SK-N-SH treated with all-trans-retinoic acid at 6 μM for 48 hours (cell line): ENCODE measurements at regions not wholly inside any gene's neighbourhood (a gene's known extent, or its start where the extent isn't known, plus 50 kb on each side); places are given as distances from the start of the nearest gene placed in this dataset.

Experiments
- ATAC-seq: fragments of 200-7000 bp; cut with Tn5 transposase; 3 replicates; pipeline ENCODE4 v1.9.1; 2020; ENCODE audit warnings: mild to moderate bottlenecking, moderate library complexity
- ARNTL ChIP-seq: fragments of 450-650 bp; formaldehyde crosslinking; IDR thresholded peaks from 2 replicates; pipeline ENCODE4 v1.5.0; 2020; ENCODE audit warnings: low read depth, mild to moderate bottlenecking, moderate library complexity, borderline replicate concordance
- CSDC2 ChIP-seq: fragments of 250-450 bp; sonication (Bioruptor Pico); IDR thresholded peaks from 2 replicates; pipeline ENCODE4 v1.5.0; 2020; ENCODE audit warnings: mild to moderate bottlenecking, moderate library complexity
- ESRRG ChIP-seq: fragments of 250-450 bp; sonication (Bioruptor Pico); IDR thresholded peaks from 2 replicates; pipeline ENCODE4 v1.6.1; 2021; ENCODE audit warnings: mild to moderate bottlenecking
- GLIS3 ChIP-seq: fragments of 250-450 bp; sonication (Bioruptor Pico); IDR thresholded peaks from 2 replicates; pipeline ENCODE4 v1.5.0; 2020; ENCODE audit warnings: mild to moderate bottlenecking, moderate library complexity
- PPARA ChIP-seq: fragments of 250-450 bp; sonication (Bioruptor Pico); IDR thresholded peaks from 2 replicates; pipeline ENCODE4 v1.5.0; 2020; ENCODE audit warnings: mild to moderate bottlenecking, borderline replicate concordance
- SNAI2 ChIP-seq: fragments of 250-450 bp; sonication (Bioruptor Pico); IDR thresholded peaks from 2 replicates; pipeline ENCODE4 v1.5.0; 2020; ENCODE audit warnings: mild to moderate bottlenecking, moderate library complexity
- TCF4 ChIP-seq: fragments of 250-450 bp; sonication (Bioruptor Pico); IDR thresholded peaks from 2 replicates; pipeline ENCODE4 v1.8.0; 2021; ENCODE audit warnings: mild to moderate bottlenecking, moderate library complexity, borderline replicate concordance
- TOX ChIP-seq: fragments of 250-450 bp; sonication (Bioruptor Pico); IDR thresholded peaks from 2 replicates; pipeline ENCODE4 v1.8.0; 2021; ENCODE audit warnings: mild to moderate bottlenecking, moderate library complexity, borderline replicate concordance
- ZC3H10 ChIP-seq: fragments of 250-450 bp; sonication (Bioruptor Pico); IDR thresholded peaks from 2 replicates; pipeline ENCODE4 v1.5.1; 2021; ENCODE audit warnings: mild to moderate bottlenecking, moderate library complexity
- ZFP3 ChIP-seq: fragments of 250-450 bp; sonication (Bioruptor Pico); IDR thresholded peaks from 2 replicates; pipeline ENCODE4 v1.5.0; 2020; ENCODE audit warnings: mild to moderate bottlenecking, moderate library complexity
- ZNF70 ChIP-seq: fragments of 450-650 bp; formaldehyde crosslinking; IDR thresholded peaks from 2 replicates; pipeline ENCODE4 v1.5.0; 2020; ENCODE audit warnings: mild to moderate bottlenecking, moderate library complexity
- ZNF8 ChIP-seq: fragments of 450-650 bp; formaldehyde crosslinking; IDR thresholded peaks from 2 replicates; pipeline ENCODE4 v1.5.0; 2020; ENCODE audit warnings: mild to moderate bottlenecking, moderate library complexity
- TF ChIP-seq, protein P1 (sequence below): fragments of 250-450 bp; sonication (Bioruptor Pico); IDR thresholded peaks from 2 replicates; pipeline ENCODE4 v1.5.1; 2021; ENCODE audit warnings: mild to moderate bottlenecking, moderate library complexity
- TF ChIP-seq, protein P2 (sequence below): fragments of 250-450 bp; sonication (Bioruptor Pico); IDR thresholded peaks from 2 replicates; pipeline ENCODE4 v1.5.0; 2020; ENCODE audit warnings: mild to moderate bottlenecking, moderate library complexity
- TF ChIP-seq, protein P3 (sequence below): fragments of 250-450 bp; sonication (Bioruptor Pico); IDR thresholded peaks from 2 replicates; pipeline ENCODE4 v1.8.0; 2021; ENCODE audit warnings: low read depth, mild to moderate bottlenecking, moderate library complexity, borderline replicate concordance
- TF ChIP-seq, protein P4 (sequence below): fragments of 250-450 bp; sonication (Bioruptor Pico); IDR thresholded peaks from 2 replicates; pipeline ENCODE4 v1.8.0; 2020; ENCODE audit warnings: mild to moderate bottlenecking, moderate library complexity, borderline replicate concordance

DNA sequence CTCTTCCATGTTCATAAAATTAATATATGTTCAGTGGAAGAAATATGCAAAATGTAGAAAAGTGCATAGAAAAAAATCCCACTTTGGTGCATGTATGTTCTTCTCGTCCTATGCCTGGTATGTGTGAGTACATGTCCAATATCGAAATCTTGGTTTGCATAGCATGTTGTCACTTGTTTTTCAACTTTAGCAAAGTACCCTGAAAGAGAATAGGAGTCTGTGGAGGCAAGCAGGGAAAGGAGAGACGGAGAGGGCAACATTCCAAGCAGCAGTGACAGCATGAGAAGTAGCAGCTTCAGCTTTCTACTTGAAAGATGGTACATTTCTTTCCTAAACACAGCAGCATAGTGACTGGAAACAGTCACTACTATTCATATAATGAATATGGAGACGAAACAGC lies 56.8 kb upstream of the CACNA2D3 start:
- no peak for ATAC-seq
- TF ChIP-seq ZNF8 (CRISPR knock-in tag), result no peak

DNA sequence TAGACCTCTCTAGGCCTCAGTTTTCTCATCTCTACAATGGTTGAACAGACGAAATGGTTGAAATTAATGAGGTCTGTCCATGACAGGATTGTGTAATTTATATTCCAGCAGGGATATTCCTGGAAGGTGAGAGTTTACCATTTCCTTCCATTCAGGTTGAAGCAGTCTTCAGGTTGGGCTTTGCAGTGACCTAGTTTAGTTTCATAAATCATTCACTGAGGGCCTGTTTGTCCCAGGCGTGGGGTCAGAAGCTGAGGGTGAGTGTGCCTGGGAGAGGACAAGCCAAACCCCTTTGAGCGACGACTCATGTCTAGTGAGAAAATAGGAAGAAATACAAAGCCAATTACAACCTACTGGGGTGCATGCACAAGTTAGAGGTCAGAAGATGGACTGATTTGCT lies 57.2 kb upstream of the CACNA2D3 start:
- TF ChIP-seq, protein P1, sequence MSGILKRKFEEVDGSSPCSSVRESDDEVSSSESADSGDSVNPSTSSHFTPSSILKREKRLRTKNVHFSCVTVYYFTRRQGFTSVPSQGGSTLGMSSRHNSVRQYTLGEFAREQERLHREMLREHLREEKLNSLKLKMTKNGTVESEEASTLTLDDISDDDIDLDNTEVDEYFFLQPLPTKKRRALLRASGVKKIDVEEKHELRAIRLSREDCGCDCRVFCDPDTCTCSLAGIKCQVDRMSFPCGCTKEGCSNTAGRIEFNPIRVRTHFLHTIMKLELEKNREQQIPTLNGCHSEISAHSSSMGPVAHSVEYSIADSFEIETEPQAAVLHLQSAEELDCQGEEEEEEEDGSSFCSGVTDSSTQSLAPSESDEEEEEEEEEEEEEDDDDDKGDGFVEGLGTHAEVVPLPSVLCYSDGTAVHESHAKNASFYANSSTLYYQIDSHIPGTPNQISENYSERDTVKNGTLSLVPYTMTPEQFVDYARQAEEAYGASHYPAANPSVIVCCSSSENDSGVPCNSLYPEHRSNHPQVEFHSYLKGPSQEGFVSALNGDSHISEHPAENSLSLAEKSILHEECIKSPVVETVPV (CRISPR knock-in tag), result no peak
- TF ChIP-seq CSDC2 (no peak), GLIS3 (CRISPR knock-in tag) (no peak), PPARA (CRISPR knock-in tag) (no peak), ESRRG (no peak), ZNF70 (CRISPR knock-in tag) (no peak)
- TF ChIP-seq, protein P2, sequence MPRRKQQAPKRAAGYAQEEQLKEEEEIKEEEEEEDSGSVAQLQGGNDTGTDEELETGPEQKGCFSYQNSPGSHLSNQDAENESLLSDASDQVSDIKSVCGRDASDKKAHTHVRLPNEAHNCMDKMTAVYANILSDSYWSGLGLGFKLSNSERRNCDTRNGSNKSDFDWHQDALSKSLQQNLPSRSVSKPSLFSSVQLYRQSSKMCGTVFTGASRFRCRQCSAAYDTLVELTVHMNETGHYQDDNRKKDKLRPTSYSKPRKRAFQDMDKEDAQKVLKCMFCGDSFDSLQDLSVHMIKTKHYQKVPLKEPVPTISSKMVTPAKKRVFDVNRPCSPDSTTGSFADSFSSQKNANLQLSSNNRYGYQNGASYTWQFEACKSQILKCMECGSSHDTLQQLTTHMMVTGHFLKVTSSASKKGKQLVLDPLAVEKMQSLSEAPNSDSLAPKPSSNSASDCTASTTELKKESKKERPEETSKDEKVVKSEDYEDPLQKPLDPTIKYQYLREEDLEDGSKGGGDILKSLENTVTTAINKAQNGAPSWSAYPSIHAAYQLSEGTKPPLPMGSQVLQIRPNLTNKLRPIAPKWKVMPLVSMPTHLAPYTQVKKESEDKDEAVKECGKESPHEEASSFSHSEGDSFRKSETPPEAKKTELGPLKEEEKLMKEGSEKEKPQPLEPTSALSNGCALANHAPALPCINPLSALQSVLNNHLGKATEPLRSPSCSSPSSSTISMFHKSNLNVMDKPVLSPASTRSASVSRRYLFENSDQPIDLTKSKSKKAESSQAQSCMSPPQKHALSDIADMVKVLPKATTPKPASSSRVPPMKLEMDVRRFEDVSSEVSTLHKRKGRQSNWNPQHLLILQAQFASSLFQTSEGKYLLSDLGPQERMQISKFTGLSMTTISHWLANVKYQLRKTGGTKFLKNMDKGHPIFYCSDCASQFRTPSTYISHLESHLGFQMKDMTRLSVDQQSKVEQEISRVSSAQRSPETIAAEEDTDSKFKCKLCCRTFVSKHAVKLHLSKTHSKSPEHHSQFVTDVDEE (CRISPR knock-in tag), result no peak
- TF ChIP-seq, protein P3, sequence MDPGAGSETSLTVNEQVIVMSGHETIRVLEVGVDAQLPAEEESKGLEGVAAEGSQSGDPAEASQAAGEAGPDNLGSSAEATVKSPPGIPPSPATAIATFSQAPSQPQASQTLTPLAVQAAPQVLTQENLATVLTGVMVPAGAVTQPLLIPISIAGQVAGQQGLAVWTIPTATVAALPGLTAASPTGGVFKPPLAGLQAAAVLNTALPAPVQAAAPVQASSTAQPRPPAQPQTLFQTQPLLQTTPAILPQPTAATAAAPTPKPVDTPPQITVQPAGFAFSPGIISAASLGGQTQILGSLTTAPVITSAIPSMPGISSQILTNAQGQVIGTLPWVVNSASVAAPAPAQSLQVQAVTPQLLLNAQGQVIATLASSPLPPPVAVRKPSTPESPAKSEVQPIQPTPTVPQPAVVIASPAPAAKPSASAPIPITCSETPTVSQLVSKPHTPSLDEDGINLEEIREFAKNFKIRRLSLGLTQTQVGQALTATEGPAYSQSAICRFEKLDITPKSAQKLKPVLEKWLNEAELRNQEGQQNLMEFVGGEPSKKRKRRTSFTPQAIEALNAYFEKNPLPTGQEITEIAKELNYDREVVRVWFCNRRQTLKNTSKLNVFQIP (CRISPR knock-in tag), result no peak
- ATAC-seq, result no peak

DNA sequence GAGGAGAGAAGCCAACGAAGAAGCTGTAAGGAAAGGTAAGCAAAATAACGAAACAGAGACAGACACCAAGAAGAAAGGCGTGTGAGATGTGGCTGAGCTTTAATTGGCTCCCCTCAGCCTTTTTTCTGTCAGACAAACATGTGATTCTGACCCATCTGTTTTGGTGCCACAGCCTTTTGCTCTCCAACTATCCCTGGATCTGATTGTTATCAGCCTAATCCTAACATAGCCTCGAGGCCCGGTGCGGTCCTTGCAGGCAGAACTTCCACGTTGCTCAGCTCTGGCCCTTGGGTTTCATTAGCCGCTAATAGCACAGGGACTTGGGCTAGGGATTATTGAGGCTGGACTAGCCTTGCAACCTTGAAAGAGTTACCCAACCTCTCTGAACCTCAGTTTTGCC lies 57.9 kb upstream of the CACNA2D3 start:
- ATAC-seq, result no peak
- no peak for TF ChIP-seq TOX
- TF ChIP-seq ZFP3 (CRISPR knock-in tag), result no peak
- TF ChIP-seq, protein P4, sequence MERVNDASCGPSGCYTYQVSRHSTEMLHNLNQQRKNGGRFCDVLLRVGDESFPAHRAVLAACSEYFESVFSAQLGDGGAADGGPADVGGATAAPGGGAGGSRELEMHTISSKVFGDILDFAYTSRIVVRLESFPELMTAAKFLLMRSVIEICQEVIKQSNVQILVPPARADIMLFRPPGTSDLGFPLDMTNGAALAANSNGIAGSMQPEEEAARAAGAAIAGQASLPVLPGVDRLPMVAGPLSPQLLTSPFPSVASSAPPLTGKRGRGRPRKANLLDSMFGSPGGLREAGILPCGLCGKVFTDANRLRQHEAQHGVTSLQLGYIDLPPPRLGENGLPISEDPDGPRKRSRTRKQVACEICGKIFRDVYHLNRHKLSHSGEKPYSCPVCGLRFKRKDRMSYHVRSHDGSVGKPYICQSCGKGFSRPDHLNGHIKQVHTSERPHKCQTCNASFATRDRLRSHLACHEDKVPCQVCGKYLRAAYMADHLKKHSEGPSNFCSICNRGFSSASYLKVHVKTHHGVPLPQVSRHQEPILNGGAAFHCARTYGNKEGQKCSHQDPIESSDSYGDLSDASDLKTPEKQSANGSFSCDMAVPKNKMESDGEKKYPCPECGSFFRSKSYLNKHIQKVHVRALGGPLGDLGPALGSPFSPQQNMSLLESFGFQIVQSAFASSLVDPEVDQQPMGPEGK, result no peak
- TF ChIP-seq CSDC2, result no peak
- TF ChIP-seq ESRRG, result no peak
- no peak for TF ChIP-seq ZC3H10 (CRISPR knock-in tag)
- TF ChIP-seq ZNF70 (CRISPR knock-in tag), result no peak
- TF ChIP-seq TCF4 (CRISPR knock-in tag), result no peak
- no peak for TF ChIP-seq PPARA (CRISPR knock-in tag)
- TF ChIP-seq, protein P3 (CRISPR knock-in tag), result no peak
- TF ChIP-seq, protein P2 (CRISPR knock-in tag), result no peak
- no peak for TF ChIP-seq ARNTL (CRISPR knock-in tag)
- TF ChIP-seq SNAI2 (CRISPR knock-in tag), result no peak
